Body of pancreas (tissue), 4 donors: ENCODE measurements at regions not wholly inside any gene's neighbourhood (a gene's known extent, or its start where the extent isn't known, plus 50 kb on each side); places are given as distances from the start of the nearest gene placed in this dataset.

Experiments
- ATAC-seq: fragments of 150-250 bp; one replicate; pipeline ENCODE4 v1.9.1; 2016
- DNase-seq, 4 donors: peaks; one replicate each; pipeline ENCODE4 v3.0.0-alpha.2; 2019
- H3K27ac ChIP-seq, 4 donors: fragments of 200-600 bp; sonication (generic); 1 replicate in 3 of 4; 2 replicates in 1 of 4; pipeline versions ENCODE4 v1.5.1 to v1.6.1; 2016 to 2019; ENCODE audit warnings: mild to moderate bottlenecking in 1 of 4, mixed read lengths in 1 of 4, moderate library complexity in 1 of 4
- H3K27me3 ChIP-seq, 2 donors: fragments of 200-600 bp; sonication (generic); one replicate each; pipeline ENCODE4 v1.6.0; 2016; ENCODE audit warnings: mild to moderate bottlenecking in 1 of 2
- H3K36me3 ChIP-seq, 2 donors: fragments of 200-600 bp; sonication (generic); replicated peaks in 1 of 2; 2 replicates each; pipeline ENCODE4 v1.5.1; 2016; ENCODE audit warnings: low read depth in 2 of 2; ENCODE audit not compliant: insufficient read depth in 1 of 2
- H3K4me1 ChIP-seq: fragments of 200-600 bp; sonication (generic); one replicate; pipeline ENCODE4 v1.6.0; 2016
- H3K4me3 ChIP-seq, 2 donors: fragments of 200-600 bp; sonication (generic); 1 replicate in 1 of 2; 2 replicates in 1 of 2; pipeline ENCODE4 v1.5.1; 2016 to 2019
- H3K9me3 ChIP-seq, 3 donors: fragments of 200-600 bp; sonication (generic); 1 replicate in 2 of 3; 2 replicates in 1 of 3; pipeline ENCODE4 v1.5.1; 2016
- CTCF ChIP-seq, 7 experiments: fragments of 450-650 bp in 4 of 7; fragments of 200-600 bp in 3 of 7; sonication (generic) in 3 of 7; IDR thresholded peaks; one replicate each; pipeline ENCODE4 v1.5.1; 2016 to 2019; ENCODE audit warnings: antibody characterized with exemption in 7 of 7
- POLR2A ChIP-seq, 3 donors: fragments of 450-650 bp; IDR thresholded peaks; one replicate each; pipeline ENCODE4 v1.6.1; 2016; ENCODE audit warnings: antibody characterized with exemption in 3 of 3, mild to moderate bottlenecking in 2 of 3
- WGBS, 2 donors: methylation state at CpG; one replicate each; pipeline ENCODE4 v1.1.5; 2017; 5-methylcytosine and 5-hydroxymethylcytosine counted together
- intact Hi-C: fragments of 100-400 bp; cut with DNase I; formaldehyde crosslinking; loops from one replicate; pipeline ENCODE4 v1.15.1; 2023

GRCh38 chr10:59057345-59057744 is 119.1 kb upstream of the PHYHIPL start:
- H3K27me3 ChIP-seq = no peaks in the 10 kb centered on the region
- intact Hi-C loops = no loop called here
- H3K4me3 ChIP-seq = no peak overlapping the region
- H3K27ac ChIP-seq = no peak overlapping the region
- TF ChIP-seq POLR2A (IDR thresholded peaks at IDR 0.05) (no peak), CTCF (IDR thresholded peaks at IDR 0.05) (no peak)
- H3K36me3 ChIP-seq = no peaks in the 10 kb centered on the region
- peaks cover 20% of the 10 kb centered on the region for H3K4me1 ChIP-seq
- ATAC-seq (no peak), DNase-seq (no peak)
- H3K9me3 ChIP-seq = no peaks in the 10 kb centered on the region

GRCh38 chr10:59060852-59061251 is 115.6 kb upstream of the PHYHIPL start:
- peaks cover 33% of the 10 kb centered on the region for H3K4me1 ChIP-seq
- no peaks in the 10 kb centered on the region for H3K36me3 ChIP-seq
- no peak overlapping the region for H3K4me3 ChIP-seq
- H3K27ac ChIP-seq = no peak overlapping the region
- no peak for TF ChIP-seq CTCF (IDR thresholded peaks at IDR 0.05)
- no peak for TF ChIP-seq POLR2A (IDR thresholded peaks at IDR 0.05)
- intact Hi-C loops = no loop called here
- H3K27me3 ChIP-seq = no peaks in the 10 kb centered on the region
- no peaks in the 10 kb centered on the region for H3K9me3 ChIP-seq
- WGBS, 2 donors = 97 to 100% methylated on average over 1 of the region's 1 CpG
- ATAC-seq = no peak
- no peak for DNase-seq

GRCh38 chr10:59063491-59063890 is 113.0 kb upstream of the PHYHIPL start:
- H3K27me3 ChIP-seq = no peaks in the 10 kb centered on the region
- intact Hi-C loops = no loop called here
- H3K4me1 ChIP-seq = peaks cover 23% of the 10 kb centered on the region
- no peaks in the 10 kb centered on the region for H3K9me3 ChIP-seq
- DNase-seq (no peak), ATAC-seq (no peak)
- no peak overlapping the region for H3K4me3 ChIP-seq
- 91 to 96% methylated on average over 1 of the region's 1 CpG for WGBS, 2 donors
- no peak overlapping the region for H3K27ac ChIP-seq
- TF ChIP-seq CTCF (IDR thresholded peaks at IDR 0.05) (no peak), POLR2A (IDR thresholded peaks at IDR 0.05) (no peak)
- H3K36me3 ChIP-seq = no peaks in the 10 kb centered on the region

- intact Hi-C loops = no loop called here
These were observed 112.3 kb upstream of the PHYHIPL start for GRCh38 chr10:59064080-59064692.

More at GRCh38 chr10:59064080-59064692, 112.3 kb upstream of the PHYHIPL start:
- no peak for ATAC-seq
- WGBS, 2 donors = 16 to 25% methylated on average over 2 of the region's 2 CpGs
- Histone ChIP-seq H3K4me3 (no peak overlapping the region), H3K27ac (peak overlapping the region in 1 of 4 donors; percentile 13), H3K4me1 (peaks cover 23% of the 10 kb centered on the region), H3K9me3 (no peaks in the 10 kb centered on the region), H3K36me3 (no peaks in the 10 kb centered on the region), H3K27me3 (no peaks in the 10 kb centered on the region)
- DNase-seq = no peak
- TF ChIP-seq POLR2A (IDR thresholded peaks at IDR 0.05) (no peak), CTCF (IDR thresholded peaks at IDR 0.05) (no peak)
